ENCODE measurements at regions not wholly inside any gene's neighbourhood (a gene's known extent, or its start where the extent isn't known, plus 50 kb on each side); places are given as distances from the start of the nearest gene placed in this dataset.

DNA sequence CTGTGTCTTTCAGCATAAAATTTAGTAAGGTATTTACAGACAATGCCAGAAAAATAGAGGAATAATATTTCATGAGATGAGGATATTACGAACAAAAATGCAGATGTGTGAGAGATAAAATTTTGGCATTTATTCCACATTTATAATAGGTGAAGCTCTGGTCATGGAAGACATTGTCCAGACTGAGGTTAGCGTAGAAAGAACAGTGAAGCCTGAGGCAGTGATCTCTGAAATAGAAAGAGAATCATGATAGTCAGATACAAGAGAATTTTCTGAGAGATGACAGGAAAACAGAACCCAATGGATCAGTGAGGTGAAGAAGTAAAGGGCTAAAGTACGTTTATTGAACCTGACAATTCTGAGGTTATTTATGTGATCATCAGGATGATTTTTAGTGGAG, 1155.9 kb upstream of the GJE1 start:
- Histone ChIP-seq H3K9me3 (peaks cover 0 to 9% (median 0%) of the 10 kb centered on the region in 3 donors), H3K27me3 (no peaks in the 10 kb centered on the region), H3K27ac (peak overlapping the region in 1 of 4 donors; percentile 1), H3K4me1 (peaks cover 7 to 39% (median 15%) of the 10 kb centered on the region in 3 donors), H3K4me3 (no peak overlapping the region), H3K36me3 (no peaks in the 10 kb centered on the region)
- WGBS, 2 donors (ENCODE audit: low coverage in 1 of 2) = 69 to 73% methylated on average over 2 to 3 of the region's 3 CpGs
- no peak for ATAC-seq
- TF ChIP-seq CTCF (IDR thresholded peaks at IDR 0.05) (no peak), POLR2A (IDR thresholded peaks at IDR 0.05) (no peak), POLR2AphosphoS5 (IDR thresholded peaks at IDR 0.05) (no peak), EP300 (IDR thresholded peaks at IDR 0.05) (no peak)

GRCh38 chr6:140970485-140970884, 1162.2 kb upstream of the GJE1 start:
- Histone ChIP-seq H3K4me1 (no peaks in the 10 kb centered on the region), H3K27ac (no peak overlapping the region), H3K4me3 (no peak overlapping the region), H3K9me3 (peaks cover 0 to 15% (median 0%) of the 10 kb centered on the region in 3 donors), H3K36me3 (no peaks in the 10 kb centered on the region), H3K27me3 (no peaks in the 10 kb centered on the region)
- ATAC-seq = no peak
- TF ChIP-seq EP300 (IDR thresholded peaks at IDR 0.05) = no peak
- no peak for TF ChIP-seq POLR2A (IDR thresholded peaks at IDR 0.05)
- no peak for TF ChIP-seq POLR2AphosphoS5 (IDR thresholded peaks at IDR 0.05)
- TF ChIP-seq CTCF (IDR thresholded peaks at IDR 0.05) = no peak

DNA sequence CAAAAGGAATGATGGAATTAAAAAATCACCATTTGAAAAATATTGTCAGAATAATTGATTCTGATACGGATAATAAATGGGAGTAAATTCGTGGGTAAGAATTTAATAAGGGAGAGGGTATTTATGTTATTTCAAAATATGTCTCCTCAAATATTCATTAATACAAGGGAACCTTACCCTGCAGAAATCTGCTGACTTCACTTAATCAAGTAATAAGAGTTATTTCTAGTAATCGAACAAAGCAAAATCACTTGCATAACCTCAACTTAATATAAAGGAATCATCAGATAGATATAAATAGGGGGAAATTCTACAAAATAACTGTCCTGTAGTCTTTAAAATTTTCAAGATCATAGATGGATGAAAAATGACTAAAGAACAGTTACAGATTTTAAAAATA, 1164.7 kb upstream of the GJE1 start:
- Histone ChIP-seq H3K36me3 (no peaks in the 10 kb centered on the region), H3K27me3 (no peaks in the 10 kb centered on the region), H3K4me1 (no peaks in the 10 kb centered on the region), H3K27ac (no peak overlapping the region), H3K4me3 (no peak overlapping the region), H3K9me3 (peaks cover 0 to 15% (median 0%) of the 10 kb centered on the region in 3 donors)
- no peak for TF ChIP-seq POLR2A (IDR thresholded peaks at IDR 0.05)
- TF ChIP-seq POLR2AphosphoS5 (IDR thresholded peaks at IDR 0.05) = no peak
- no peak for TF ChIP-seq EP300 (IDR thresholded peaks at IDR 0.05)
- TF ChIP-seq CTCF (IDR thresholded peaks at IDR 0.05) = no peak
- 75 to 95% methylated on average over 3 of the region's 3 CpGs for WGBS, 2 donors (ENCODE audit: low coverage in 1 of 2)
- ATAC-seq = no peak

DNA sequence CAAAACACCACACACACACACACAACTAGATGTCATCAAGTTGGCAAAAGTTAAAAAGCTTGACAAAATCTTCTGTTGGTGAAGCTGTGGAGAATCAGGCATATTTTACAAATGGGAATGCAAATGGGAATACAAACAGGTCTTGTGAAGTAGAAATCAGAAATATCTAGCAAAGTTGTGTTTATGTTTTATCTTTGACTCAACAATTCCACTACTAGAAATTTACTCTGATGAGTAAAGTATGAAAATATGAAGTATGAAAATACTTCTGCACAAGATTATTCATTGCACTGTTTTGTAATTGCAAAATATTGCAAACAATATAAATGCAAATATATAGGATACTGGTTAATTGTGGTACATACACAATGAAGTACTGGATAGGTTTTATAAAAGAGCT, 1166.0 kb upstream of the GJE1 start:
- Histone ChIP-seq H3K36me3 (no peaks in the 10 kb centered on the region), H3K27ac (no peak overlapping the region), H3K4me1 (no peaks in the 10 kb centered on the region), H3K9me3 (peaks cover 0 to 5% (median 0%) of the 10 kb centered on the region in 3 donors), H3K4me3 (no peak overlapping the region), H3K27me3 (no peaks in the 10 kb centered on the region)
- no peak for ATAC-seq
- no peak for TF ChIP-seq POLR2AphosphoS5 (IDR thresholded peaks at IDR 0.05)
- no peak for TF ChIP-seq EP300 (IDR thresholded peaks at IDR 0.05)

DNA sequence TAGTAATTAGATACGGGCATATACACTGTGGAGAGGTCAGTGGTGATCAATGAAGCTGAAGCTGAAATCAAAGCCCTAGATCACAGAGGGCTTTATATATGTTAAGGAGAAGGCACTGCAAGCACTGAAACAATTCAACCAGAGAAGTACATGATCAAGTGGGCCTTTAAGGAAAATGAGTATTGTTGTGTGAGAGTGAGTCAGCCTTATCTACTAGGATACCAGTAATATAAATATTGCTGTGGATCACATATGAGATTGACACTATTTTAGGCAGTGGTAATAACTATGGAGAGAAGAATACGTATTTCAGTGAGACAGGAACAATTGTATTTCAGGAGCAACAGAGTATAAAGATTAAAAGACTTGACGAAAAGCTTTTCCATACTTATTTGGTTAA, 1172.2 kb upstream of the GJE1 start:
- H3K4me1 ChIP-seq = no peaks in the 10 kb centered on the region
- no peaks in the 10 kb centered on the region for H3K27me3 ChIP-seq
- H3K9me3 ChIP-seq = no peaks in the 10 kb centered on the region
- ATAC-seq = no peak
- TF ChIP-seq POLR2A (IDR thresholded peaks at IDR 0.05) (no peak), POLR2AphosphoS5 (IDR thresholded peaks at IDR 0.05) (no peak), EP300 (IDR thresholded peaks at IDR 0.05) (no peak), CTCF (IDR thresholded peaks at IDR 0.05) (no peak)
- 76 to 97% methylated on average over 3 of the region's 3 CpGs for WGBS, 2 donors (ENCODE audit: low coverage in 1 of 2)
- no peak overlapping the region for H3K27ac ChIP-seq
- no peaks in the 10 kb centered on the region for H3K36me3 ChIP-seq
- H3K4me3 ChIP-seq = no peak overlapping the region

DNA sequence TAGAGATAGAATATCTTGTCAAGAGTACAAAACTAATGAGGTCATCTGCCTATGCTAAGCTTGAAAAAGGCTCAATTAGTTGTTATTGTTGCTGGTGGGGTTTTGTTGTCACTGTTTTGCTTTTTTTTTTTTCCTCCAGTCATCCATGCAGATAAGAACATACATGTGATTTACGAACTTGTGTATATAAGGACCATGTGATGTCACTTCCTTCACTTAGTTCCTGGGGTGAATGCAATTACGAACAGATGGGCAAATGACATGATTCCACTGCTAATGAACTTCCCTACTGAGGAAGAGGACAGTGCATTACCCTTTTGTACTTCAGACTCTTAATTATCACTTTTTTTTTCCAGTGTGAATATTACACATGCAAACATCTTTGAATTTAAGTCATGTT, 1175.3 kb upstream of the GJE1 start:
- Histone ChIP-seq H3K27ac (no peak overlapping the region), H3K9me3 (no peaks in the 10 kb centered on the region), H3K4me1 (no peaks in the 10 kb centered on the region), H3K4me3 (no peak overlapping the region), H3K36me3 (no peaks in the 10 kb centered on the region), H3K27me3 (no peaks in the 10 kb centered on the region)
- ATAC-seq = no peak
- WGBS, 2 donors (ENCODE audit: low coverage in 1 of 2) = 86 to 100% methylated on average over 2 of the region's 2 CpGs
- TF ChIP-seq CTCF (IDR thresholded peaks at IDR 0.05) (no peak), POLR2A (IDR thresholded peaks at IDR 0.05) (no peak), POLR2AphosphoS5 (IDR thresholded peaks at IDR 0.05) (no peak), EP300 (IDR thresholded peaks at IDR 0.05) (no peak)
